Activated naive CD4-positive, alpha-beta T cell treated with anti-CD3 and anti-CD28 coated beads, Interleukin-2, amount 10 ng/mL, durations not matched to agents 7 days and 5 days (primary cell): ENCODE measurements at regions not wholly inside any gene's neighbourhood (a gene's known extent, or its start where the extent isn't known, plus 50 kb on each side); places are given as distances from the start of the nearest gene placed in this dataset.

Source experiments
- CTCF ChIA-PET: fragments of 350-600 bp; sonication (Branson Sonifier 250); formaldehyde crosslinking; loops from one replicate; lab custom pipeline; 2021; ENCODE audit warnings: antibody characterized with exemption; lab: Charles Lee
- DNase-seq: peaks from one replicate; pipeline ENCODE4 v3.0.0-alpha.2; 2020
- H3K27ac Mint-ChIP-seq: one replicate; pipeline ENCODE4 v1.8.0; 2021; ENCODE audit warnings: mild to moderate bottlenecking, moderate library complexity, mixed read lengths
- H3K27me3 Mint-ChIP-seq: one replicate; pipeline ENCODE4 v1.8.0; 2021; ENCODE audit warnings: mild to moderate bottlenecking, mixed read lengths
- H3K36me3 Mint-ChIP-seq: one replicate; pipeline ENCODE4 v1.8.0; 2021; ENCODE audit warnings: mixed read lengths
- H3K4me1 Mint-ChIP-seq: one replicate; pipeline ENCODE4 v1.8.0; 2021; ENCODE audit warnings: mixed read lengths
- H3K4me3 Mint-ChIP-seq: one replicate; pipeline ENCODE4 v1.8.0; 2021; ENCODE audit warnings: mild to moderate bottlenecking, moderate library complexity, mixed read lengths
- H3K9me3 Mint-ChIP-seq: one replicate; pipeline ENCODE4 v1.8.0; 2021; ENCODE audit warnings: mixed read lengths

- DNase-seq, result no peak
- no peak overlapping the region for H3K4me3 Mint-ChIP-seq
- H3K9me3 Mint-ChIP-seq, result no peaks in the 10 kb centered on the region
- CTCF ChIA-PET, result interaction anchor here (1.1 to 1.7 kb wide), 5 partner anchors 333 to 1964 kb away, joined by 3 to 5 read pairs (median 3); no protein-coding TSS in a partner anchor
- no peaks in the 10 kb centered on the region for H3K36me3 Mint-ChIP-seq
- H3K27ac Mint-ChIP-seq, result no peak overlapping the region
- peaks cover 20% of the 10 kb centered on the region for H3K27me3 Mint-ChIP-seq
- peaks cover 42% of the 10 kb centered on the region for H3K4me1 Mint-ChIP-seq
These were observed 504.9 kb downstream of the VRK1 start for GRCh38 chr14:97301931-97302559.

GRCh38 chr14:97306133-97306759 lies 509.1 kb downstream of the VRK1 start:
- H3K4me3 Mint-ChIP-seq, result no peak overlapping the region
- no peak for DNase-seq
- H3K27me3 Mint-ChIP-seq, result no peaks in the 10 kb centered on the region
- H3K4me1 Mint-ChIP-seq, result peaks cover 60% of the 10 kb centered on the region
- peaks cover 3% of the 10 kb centered on the region for H3K9me3 Mint-ChIP-seq
- CTCF ChIA-PET, result interaction anchor here (0.7 to 1.8 kb wide), 3 partner anchors 8 to 671 kb away, joined by 3 to 6 read pairs (median 3); no protein-coding TSS in a partner anchor
- H3K36me3 Mint-ChIP-seq, result peaks cover 5% of the 10 kb centered on the region
- peak overlapping the region; percentile 89 for H3K27ac Mint-ChIP-seq

- Mint-ChIP-seq H3K36me3 (peaks cover 5% of the 10 kb centered on the region), H3K27ac (peak overlapping the region; percentile 89), H3K4me3 (no peak overlapping the region), H3K27me3 (no peaks in the 10 kb centered on the region), H3K9me3 (peaks cover 7% of the 10 kb centered on the region), H3K4me1 (peaks cover 63% of the 10 kb centered on the region)
- no peak for DNase-seq
- CTCF ChIA-PET, result interaction anchor here (0.7 to 1.8 kb wide), 3 partner anchors 9 to 671 kb away, joined by 3 to 6 read pairs (median 3); no protein-coding TSS in a partner anchor
These were observed 509.6 kb downstream of the VRK1 start for GRCh38 chr14:97306760-97307246.

- CTCF ChIA-PET, result no interaction called here
- DNase-seq, result peak; percentile 30
- Mint-ChIP-seq H3K4me1 (peaks cover 56% of the 10 kb centered on the region), H3K9me3 (peaks cover 19% of the 10 kb centered on the region), H3K4me3 (no peak overlapping the region), H3K27ac (peak overlapping the region; percentile 61), H3K36me3 (peaks cover 9% of the 10 kb centered on the region), H3K27me3 (no peaks in the 10 kb centered on the region)
These were observed 514.2 kb downstream of the VRK1 start for GRCh38 chr14:97311411-97311810.

DNA sequence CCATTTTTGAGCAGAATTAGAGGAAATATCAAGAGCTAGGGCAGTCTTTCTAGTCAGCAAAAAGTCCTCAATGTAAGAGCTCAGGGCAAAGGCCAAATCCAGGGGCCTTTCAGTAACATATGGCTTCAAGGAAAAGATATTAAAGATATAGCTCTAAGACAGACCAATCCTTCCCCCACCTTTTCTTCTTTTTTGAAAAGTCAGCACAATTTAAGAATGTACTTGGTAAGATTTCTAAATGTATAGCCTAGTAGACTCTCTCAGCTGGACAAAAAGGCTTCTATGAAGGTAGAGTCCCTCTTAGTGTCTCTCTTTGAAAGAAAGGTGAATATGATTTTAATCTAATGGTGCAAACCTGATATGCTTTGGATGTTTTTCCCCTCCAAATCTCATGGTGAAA lies 515.7 kb downstream of the VRK1 start:
- Mint-ChIP-seq H3K27me3 (no peaks in the 10 kb centered on the region), H3K36me3 (peaks cover 9% of the 10 kb centered on the region), H3K27ac (no peak overlapping the region), H3K4me3 (no peak overlapping the region), H3K9me3 (peaks cover 19% of the 10 kb centered on the region), H3K4me1 (peaks cover 41% of the 10 kb centered on the region)
- DNase-seq, result no peak
- CTCF ChIA-PET, result no interaction called here

DNA sequence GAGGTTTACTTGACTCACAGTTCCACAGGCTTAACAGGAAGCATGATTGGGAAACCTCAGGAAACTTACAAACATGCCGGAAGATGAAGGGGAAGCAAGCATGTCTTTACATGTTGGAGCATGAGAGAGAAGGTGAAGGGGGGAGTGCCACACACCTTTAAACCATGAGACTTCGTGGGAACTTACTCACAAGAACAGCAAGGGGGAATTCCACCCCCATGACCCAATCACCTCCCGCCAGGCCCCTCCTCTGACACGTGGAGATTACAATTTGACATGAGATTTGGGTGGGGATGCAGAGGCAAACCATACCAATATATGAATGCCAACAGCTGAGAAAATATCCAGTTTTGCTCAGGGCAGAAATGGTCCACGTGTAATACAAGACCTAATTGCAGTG lies 518.6 kb downstream of the VRK1 start:
- Mint-ChIP-seq H3K4me3 (no peak overlapping the region), H3K27ac (no peak overlapping the region), H3K4me1 (peaks cover 15% of the 10 kb centered on the region), H3K36me3 (peaks cover 4% of the 10 kb centered on the region), H3K27me3 (no peaks in the 10 kb centered on the region), H3K9me3 (peaks cover 16% of the 10 kb centered on the region)
- no peak for DNase-seq
- CTCF ChIA-PET, result no interaction called here

DNA sequence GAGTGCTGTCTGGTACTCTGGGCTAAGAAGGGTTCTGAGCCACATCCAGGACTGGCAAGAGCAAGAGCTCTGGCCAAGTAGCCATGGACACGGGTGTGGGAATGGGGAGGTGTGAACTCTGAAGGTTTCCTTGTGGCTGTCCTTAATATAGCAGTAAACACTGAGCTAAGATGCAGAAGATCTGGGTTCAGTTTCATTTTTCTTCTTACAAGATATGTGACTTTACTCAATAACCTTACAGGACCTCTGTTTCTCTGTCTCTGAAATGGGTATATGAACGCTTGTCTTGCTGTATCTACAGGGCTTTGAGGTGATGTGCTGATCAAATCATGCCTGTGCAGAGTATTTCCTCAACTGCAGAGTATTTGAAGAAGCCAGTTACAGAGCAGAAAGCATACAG lies 521.2 kb downstream of the VRK1 start:
- CTCF ChIA-PET, result interaction anchor here (1.2 kb wide), 1 partner anchor 11 kb away, joined by 3 read pairs; no protein-coding TSS in a partner anchor
- Mint-ChIP-seq H3K4me1 (no peaks in the 10 kb centered on the region), H3K36me3 (peaks cover 2% of the 10 kb centered on the region), H3K4me3 (no peak overlapping the region), H3K9me3 (peaks cover 11% of the 10 kb centered on the region), H3K27me3 (no peaks in the 10 kb centered on the region), H3K27ac (no peak overlapping the region)
- no peak for DNase-seq

DNA sequence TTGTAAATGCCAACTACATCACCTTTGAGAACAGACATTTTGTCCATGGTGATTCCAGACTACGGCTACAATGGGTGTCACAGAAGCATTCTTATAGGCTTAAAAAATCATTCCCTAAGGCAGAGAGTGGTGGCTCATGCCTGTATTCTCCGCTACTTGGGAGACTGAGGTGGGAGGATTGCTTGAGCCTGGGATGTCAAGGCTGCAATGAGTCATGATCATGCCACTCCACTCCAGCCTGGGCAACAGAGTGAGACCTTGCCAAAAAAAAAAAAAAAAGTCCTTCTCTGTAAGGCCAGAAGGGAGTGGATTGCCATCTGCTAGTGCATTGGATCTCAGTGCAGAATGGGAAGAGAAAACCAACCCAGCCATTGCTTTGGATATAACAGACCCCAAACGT lies 522.5 kb downstream of the VRK1 start:
- Mint-ChIP-seq H3K4me1 (no peaks in the 10 kb centered on the region), H3K27ac (no peak overlapping the region), H3K36me3 (no peaks in the 10 kb centered on the region), H3K27me3 (no peaks in the 10 kb centered on the region), H3K4me3 (no peak overlapping the region), H3K9me3 (peaks cover 5% of the 10 kb centered on the region)
- no peak for DNase-seq
- CTCF ChIA-PET, result interaction anchor here (1.2 kb wide), 1 partner anchor 13 kb away, joined by 3 read pairs; no protein-coding TSS in a partner anchor

DNA sequence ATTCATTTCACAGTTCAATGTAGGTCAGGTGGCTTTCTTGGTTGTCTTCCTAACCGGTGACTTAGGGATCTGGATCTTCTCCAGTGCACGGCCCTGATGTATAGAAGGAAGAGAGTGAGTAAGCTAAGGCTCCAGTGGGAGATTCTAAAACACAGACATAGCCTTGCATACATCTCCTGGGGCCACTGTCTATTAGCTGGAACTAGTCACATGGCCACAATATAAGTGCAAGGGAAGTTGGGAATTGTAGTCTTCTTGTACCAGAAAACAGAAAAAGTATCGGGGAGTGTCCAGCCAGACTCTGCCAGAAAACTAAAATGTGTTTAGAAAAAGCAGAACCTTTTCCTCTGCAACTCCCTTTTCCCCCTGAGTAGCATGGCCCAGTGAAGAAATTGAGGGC lies 531.6 kb downstream of the VRK1 start:
- H3K9me3 Mint-ChIP-seq, result peaks cover 14% of the 10 kb centered on the region
- H3K4me3 Mint-ChIP-seq, result no peak overlapping the region
- no peak overlapping the region for H3K27ac Mint-ChIP-seq
- H3K36me3 Mint-ChIP-seq, result peaks cover 13% of the 10 kb centered on the region
- DNase-seq, result no peak
- peaks cover 27% of the 10 kb centered on the region for H3K4me1 Mint-ChIP-seq
- CTCF ChIA-PET, result no interaction called here
- no peaks in the 10 kb centered on the region for H3K27me3 Mint-ChIP-seq

- Mint-ChIP-seq H3K9me3 (peaks cover 14% of the 10 kb centered on the region), H3K4me3 (no peak overlapping the region), H3K36me3 (peaks cover 13% of the 10 kb centered on the region), H3K27me3 (no peaks in the 10 kb centered on the region), H3K27ac (no peak overlapping the region), H3K4me1 (peaks cover 27% of the 10 kb centered on the region)
- CTCF ChIA-PET, result no interaction called here
- DNase-seq, result no peak
These were observed 532.5 kb downstream of the VRK1 start for GRCh38 chr14:97329701-97330100.

DNA sequence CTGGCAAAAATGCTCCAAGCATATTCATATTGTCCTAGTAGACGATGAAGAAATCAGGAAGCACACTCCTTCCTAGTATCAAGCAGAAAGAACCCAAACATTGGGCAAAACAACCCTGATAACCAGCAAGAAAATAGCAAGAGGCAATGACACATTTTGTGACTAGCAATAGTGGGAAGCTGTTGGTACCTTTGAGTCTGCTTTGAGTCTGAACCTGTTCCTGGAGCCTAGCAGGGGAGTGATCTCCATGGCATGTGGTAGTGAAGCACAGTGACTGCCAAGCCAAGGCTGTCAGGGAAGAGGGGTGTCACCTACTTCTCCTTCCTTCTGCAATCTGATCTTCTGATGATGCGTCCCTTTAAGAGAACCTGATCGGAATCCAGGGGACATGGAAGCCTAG lies 533.9 kb downstream of the VRK1 start:
- DNase-seq, result no peak
- CTCF ChIA-PET, result no interaction called here
- Mint-ChIP-seq H3K36me3 (peaks cover 13% of the 10 kb centered on the region), H3K4me1 (peaks cover 37% of the 10 kb centered on the region), H3K27ac (peak overlapping the region; percentile 24), H3K27me3 (no peaks in the 10 kb centered on the region), H3K4me3 (no peak overlapping the region), H3K9me3 (peaks cover 14% of the 10 kb centered on the region)

DNA sequence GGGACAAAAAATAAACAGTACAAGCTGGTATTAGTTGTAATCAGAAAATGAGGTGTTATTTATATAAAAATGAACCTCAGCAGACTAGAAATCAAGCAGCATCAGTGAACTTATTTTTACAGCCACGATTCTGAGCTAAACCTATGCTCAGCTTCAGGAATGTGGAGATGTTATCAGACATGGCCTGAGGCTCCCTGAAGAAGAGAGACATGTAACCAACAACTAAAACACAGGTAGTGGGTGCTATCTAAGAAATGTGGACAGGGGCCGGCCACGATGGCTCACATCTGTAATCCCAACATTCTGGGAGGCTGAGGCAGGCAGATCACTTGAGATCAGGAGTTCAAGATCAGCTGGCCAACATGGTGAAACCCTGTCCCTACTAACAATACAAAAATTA lies 534.3 kb downstream of the VRK1 start:
- H3K36me3 Mint-ChIP-seq, result peaks cover 13% of the 10 kb centered on the region
- peaks cover 14% of the 10 kb centered on the region for H3K9me3 Mint-ChIP-seq
- no peak for DNase-seq
- no peak overlapping the region for H3K4me3 Mint-ChIP-seq
- no peaks in the 10 kb centered on the region for H3K27me3 Mint-ChIP-seq
- CTCF ChIA-PET, result no interaction called here
- H3K27ac Mint-ChIP-seq, result peak overlapping the region; percentile 77
- peaks cover 42% of the 10 kb centered on the region for H3K4me1 Mint-ChIP-seq

- H3K36me3 Mint-ChIP-seq, result peaks cover 14% of the 10 kb centered on the region
- H3K4me1 Mint-ChIP-seq, result peaks cover 37% of the 10 kb centered on the region
- CTCF ChIA-PET, result no interaction called here
- H3K9me3 Mint-ChIP-seq, result peaks cover 24% of the 10 kb centered on the region
- DNase-seq, result peak; percentile 23
- no peaks in the 10 kb centered on the region for H3K27me3 Mint-ChIP-seq
- H3K27ac Mint-ChIP-seq, result no peak overlapping the region
- H3K4me3 Mint-ChIP-seq, result no peak overlapping the region
These were observed 539.0 kb downstream of the VRK1 start for GRCh38 chr14:97336179-97336578.

GRCh38 chr14:97336816-97337215 lies 539.6 kb downstream of the VRK1 start:
- no peaks in the 10 kb centered on the region for H3K27me3 Mint-ChIP-seq
- peaks cover 8% of the 10 kb centered on the region for H3K36me3 Mint-ChIP-seq
- H3K27ac Mint-ChIP-seq, result no peak overlapping the region
- no peak for DNase-seq
- no peak overlapping the region for H3K4me3 Mint-ChIP-seq
- peaks cover 31% of the 10 kb centered on the region for H3K4me1 Mint-ChIP-seq
- peaks cover 23% of the 10 kb centered on the region for H3K9me3 Mint-ChIP-seq
- CTCF ChIA-PET, result no interaction called here

GRCh38 chr14:97337267-97337666 lies 540.1 kb downstream of the VRK1 start:
- no peaks in the 10 kb centered on the region for H3K27me3 Mint-ChIP-seq
- no peak overlapping the region for H3K4me3 Mint-ChIP-seq
- no peak for DNase-seq
- CTCF ChIA-PET, result no interaction called here
- H3K9me3 Mint-ChIP-seq, result peaks cover 23% of the 10 kb centered on the region
- H3K4me1 Mint-ChIP-seq, result peaks cover 26% of the 10 kb centered on the region
- H3K27ac Mint-ChIP-seq, result no peak overlapping the region
- H3K36me3 Mint-ChIP-seq, result peaks cover 8% of the 10 kb centered on the region
